ENCODE measurements at regions not wholly inside any gene's neighbourhood (a gene's known extent, or its start where the extent isn't known, plus 50 kb on each side); places are given as distances from the start of the nearest gene placed in this dataset.
"Not testable (repeated sequence)": the region's sequence is repeated elsewhere in the genome, so short reads cannot be mapped to it uniquely, and the experiment has no call there.

DNA sequence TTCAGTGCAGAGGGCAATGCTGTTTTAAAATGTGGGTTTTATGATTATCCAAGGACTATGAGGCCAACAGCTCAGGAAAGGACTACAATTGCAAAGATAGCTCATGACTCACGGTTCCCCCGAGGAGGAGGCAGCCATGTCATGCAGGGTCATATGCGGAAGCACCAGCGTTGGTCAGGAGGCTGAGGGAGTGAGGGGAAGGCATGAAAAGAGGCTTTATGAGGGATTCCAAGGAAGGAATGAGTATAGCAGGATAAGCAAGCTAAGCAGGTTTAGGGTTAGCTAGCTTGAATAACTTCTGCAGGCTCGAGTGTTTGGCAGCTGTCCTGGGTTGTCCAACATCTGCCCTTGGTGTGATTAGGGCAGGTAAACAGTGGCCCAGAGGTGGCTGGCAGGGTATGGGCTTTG lies 495.1 kb downstream of the SETD4 start:
- ATAC-seq (ENCODE audit: low FRiP score) (peak; percentile 50), DNase-seq (ENCODE audit: low spot score) (no peak)
- TF ChIP-seq, protein P1, sequence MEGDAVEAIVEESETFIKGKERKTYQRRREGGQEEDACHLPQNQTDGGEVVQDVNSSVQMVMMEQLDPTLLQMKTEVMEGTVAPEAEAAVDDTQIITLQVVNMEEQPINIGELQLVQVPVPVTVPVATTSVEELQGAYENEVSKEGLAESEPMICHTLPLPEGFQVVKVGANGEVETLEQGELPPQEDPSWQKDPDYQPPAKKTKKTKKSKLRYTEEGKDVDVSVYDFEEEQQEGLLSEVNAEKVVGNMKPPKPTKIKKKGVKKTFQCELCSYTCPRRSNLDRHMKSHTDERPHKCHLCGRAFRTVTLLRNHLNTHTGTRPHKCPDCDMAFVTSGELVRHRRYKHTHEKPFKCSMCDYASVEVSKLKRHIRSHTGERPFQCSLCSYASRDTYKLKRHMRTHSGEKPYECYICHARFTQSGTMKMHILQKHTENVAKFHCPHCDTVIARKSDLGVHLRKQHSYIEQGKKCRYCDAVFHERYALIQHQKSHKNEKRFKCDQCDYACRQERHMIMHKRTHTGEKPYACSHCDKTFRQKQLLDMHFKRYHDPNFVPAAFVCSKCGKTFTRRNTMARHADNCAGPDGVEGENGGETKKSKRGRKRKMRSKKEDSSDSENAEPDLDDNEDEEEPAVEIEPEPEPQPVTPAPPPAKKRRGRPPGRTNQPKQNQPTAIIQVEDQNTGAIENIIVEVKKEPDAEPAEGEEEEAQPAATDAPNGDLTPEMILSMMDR (IDR thresholded peaks at IDR 0.05) = no peak

DNA sequence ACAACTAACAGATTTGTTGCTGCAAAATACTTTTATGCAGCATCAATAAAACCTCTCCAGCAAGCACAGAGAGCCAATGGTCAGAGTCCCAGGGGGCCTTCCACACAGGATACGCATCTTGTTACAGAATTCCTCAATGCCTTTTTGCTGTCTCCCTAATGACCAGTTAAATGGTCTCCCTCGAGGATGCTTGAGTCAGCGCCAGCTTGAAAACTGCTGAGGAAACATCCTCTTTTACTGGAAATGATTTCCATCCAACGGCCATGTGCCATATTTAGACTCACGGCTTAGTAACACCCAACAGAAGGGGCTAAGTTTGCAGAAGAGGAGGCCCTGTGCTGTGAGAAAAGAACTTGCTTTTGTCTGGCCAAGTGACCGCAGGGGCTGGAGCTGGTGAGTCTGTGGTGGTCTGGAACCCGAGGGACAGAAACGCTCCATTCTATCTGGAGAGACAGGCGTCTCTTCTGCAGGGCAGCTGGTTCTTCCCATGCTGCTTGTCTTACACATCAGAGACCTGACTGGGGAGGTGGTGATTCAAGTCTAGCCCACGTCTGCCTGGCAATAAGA lies 496.4 kb downstream of the SETD4 start:
- DNase-seq (ENCODE audit: low spot score) (no peak), ATAC-seq (ENCODE audit: low FRiP score) (no peak)
- TF ChIP-seq, protein P1 (IDR thresholded peaks at IDR 0.05) = no peak

DNA sequence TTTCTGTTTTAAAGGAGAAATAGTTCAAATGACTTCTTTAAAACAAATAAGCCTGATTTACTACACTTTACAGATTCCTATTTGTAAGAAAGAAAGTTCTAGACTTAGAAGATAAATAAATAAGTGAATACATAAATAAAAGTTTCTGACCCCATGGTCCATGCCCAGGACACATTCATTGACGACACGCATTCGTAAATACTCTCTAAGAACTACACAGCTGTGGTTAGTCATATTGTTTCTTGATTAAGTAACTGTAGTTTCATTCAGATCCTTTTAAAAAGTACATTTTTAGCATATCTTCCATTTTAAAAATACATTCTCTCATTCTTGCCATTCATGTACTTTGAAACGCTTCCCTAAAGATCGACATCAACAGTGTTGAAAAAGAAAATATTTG lies 497.4 kb downstream of the SETD4 start:
- DNase-seq (ENCODE audit: low spot score) = no peak
- ATAC-seq (ENCODE audit: low FRiP score) = no peak
- TF ChIP-seq, protein P1 (IDR thresholded peaks at IDR 0.05) = no peak

DNA sequence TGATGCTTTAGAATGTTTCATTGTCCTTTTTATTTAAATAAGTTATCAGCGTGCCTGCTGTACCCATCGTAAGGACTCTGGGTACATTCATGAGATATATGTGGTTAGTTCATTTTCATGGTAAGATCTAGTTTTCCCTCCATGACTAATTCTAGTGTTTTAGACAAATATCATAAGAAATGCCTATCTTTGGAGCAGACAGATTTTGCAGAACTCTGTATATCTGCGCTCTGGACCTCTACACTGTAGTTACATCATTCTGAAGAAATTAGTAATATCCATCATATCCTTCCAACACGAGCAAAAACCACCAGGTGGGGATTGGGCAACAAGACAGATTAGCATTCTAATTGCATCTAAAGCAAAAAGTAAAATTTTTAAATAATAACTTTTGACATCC lies 499.2 kb downstream of the SETD4 start:
- ATAC-seq (ENCODE audit: low FRiP score) (no peak), DNase-seq (ENCODE audit: low spot score) (no peak)
- TF ChIP-seq, protein P1 (IDR thresholded peaks at IDR 0.05) = no peak

DNA sequence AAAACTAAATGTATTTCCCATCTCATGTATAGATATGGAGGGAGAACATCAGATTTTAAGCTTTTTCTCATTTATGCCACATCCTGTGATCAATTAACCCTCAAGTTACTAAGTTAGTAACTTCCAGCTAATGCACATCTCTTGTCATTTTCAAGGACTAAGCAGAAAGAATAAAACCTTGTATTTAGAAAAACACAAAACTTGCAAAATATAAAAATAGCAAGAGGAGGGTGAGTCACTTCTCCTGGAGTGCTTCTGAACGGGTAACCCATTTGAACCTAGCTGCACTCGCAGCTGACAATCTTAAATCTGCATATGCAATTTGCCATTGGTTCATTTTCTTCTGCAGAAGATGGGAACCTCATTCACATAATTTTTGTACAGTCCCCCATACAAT lies 500.5 kb downstream of the SETD4 start:
- TF ChIP-seq, protein P1 (IDR thresholded peaks at IDR 0.05) = no peak
- DNase-seq (ENCODE audit: low spot score) = no peak
- no peak for ATAC-seq (ENCODE audit: low FRiP score)

DNA sequence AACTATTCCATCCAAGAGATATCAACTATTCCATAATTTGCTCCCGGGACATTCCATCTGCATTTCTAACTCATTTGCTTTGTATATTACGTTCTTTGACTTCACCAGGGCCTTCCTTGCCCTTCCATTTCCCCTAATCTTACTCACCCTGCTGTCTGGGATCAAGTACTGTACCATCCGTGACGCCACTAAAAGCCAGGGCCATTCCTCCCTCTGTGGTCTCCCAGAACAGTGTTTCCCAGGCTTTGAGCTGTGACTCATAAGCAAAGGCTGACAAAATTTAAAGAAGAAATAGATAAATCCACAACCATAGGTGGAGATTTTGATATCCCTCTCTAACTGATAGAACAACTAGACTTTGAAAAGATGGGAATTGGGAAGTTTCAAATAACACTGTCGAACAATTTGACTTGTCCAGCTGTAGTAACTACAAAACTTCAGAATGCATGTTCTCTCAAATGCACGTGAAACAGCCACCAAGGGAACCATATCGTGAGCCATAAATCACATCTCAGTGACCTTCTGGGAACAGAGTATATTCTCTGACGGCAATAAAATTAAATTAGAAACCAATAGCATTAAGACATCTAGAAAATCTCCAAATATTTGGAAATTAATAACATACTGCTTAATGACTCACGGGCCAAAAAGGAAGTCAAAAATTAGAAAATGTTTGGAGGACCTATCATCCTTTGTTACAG lies 501.0 kb downstream of the SETD4 start:
- DNase-seq (ENCODE audit: low spot score) = no peak
- ATAC-seq (ENCODE audit: low FRiP score) = no peak
- TF ChIP-seq, protein P1 (IDR thresholded peaks at IDR 0.05) = no peak

DNA sequence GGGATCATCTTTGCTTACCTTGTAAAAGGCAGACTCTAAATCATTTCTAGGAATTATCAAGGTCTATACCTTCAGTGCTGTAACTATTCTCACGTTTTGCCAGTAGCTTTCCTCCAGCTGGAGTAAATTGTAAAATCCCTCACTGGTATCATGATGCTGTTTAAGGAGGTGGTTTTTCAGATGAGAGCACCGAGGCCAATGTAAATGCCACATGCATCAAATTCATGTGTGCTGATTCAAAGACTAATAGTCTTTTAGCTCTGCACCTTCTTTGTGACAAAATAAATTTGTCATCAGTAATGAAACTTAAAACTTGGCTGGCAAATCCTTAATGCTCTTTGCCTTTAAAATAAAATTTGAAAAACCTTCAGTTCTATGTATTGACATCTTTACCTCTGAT lies 503.8 kb downstream of the SETD4 start:
- ATAC-seq (ENCODE audit: low FRiP score) = no peak
- DNase-seq (ENCODE audit: low spot score) = no peak
- TF ChIP-seq, protein P1 (IDR thresholded peaks at IDR 0.05) = no peak

DNA sequence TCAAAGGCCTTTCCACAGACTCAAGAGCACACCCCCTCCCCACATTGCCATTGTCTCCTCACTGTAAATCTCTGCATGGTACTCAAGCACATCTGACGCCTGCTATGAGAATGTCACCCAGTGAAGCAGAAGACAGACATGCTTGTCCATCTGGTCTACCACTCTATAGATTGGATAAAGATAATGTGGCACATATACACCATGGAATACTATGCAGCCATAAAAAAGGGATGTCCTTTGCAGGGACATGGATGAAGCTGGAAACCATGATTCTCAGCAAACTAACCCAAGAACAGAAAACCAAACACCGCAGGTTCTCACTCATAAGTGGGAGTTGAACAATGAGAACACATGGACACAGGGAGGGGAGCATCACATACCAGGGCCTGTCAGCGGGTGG lies 503.4 kb upstream of the RUNX1 start:
- not testable (repeated sequence) for ATAC-seq (ENCODE audit: low FRiP score); DNase-seq (ENCODE audit: low spot score)
